Stimulated activated CD4-positive, alpha-beta T cell treated with anti-CD3 and anti-CD28 coated beads, Interleukin-2, amount 100 ng/mL, for 4 hours (primary cell): ENCODE measurements at regions not wholly inside any gene's neighbourhood (a gene's known extent, or its start where the extent isn't known, plus 50 kb on each side); places are given as distances from the start of the nearest gene placed in this dataset.

Experiments used
- DNase-seq: peaks from one replicate; pipeline ENCODE4 v3.0.0-alpha.2; 2020; ENCODE audit warnings: low read depth

- no peak for DNase-seq
These were observed 183.2 kb downstream of the NDFIP2 start for GRCh38 chr13:79663977-79664636.

DNA sequence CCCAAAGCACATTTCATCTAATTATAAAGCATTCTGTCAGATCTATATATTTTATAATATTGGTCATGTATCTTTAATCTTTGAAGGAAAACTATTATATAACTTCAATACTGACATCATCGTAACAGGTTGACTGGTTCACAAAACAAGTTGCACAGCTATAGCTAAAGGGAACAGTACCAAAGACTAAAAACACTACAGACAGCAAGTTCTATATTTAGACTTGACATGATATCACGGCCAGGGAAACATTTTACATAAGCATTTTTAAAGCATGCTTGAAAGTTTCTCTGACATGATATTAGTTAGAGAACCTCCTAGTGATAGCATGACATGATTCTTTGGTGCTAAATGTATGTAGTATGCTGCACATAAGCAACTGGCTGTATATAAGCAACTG is 182.5 kb downstream of the NDFIP2 start:
- no peak for DNase-seq

GRCh38 chr13:79662882-79663281 is 181.9 kb downstream of the NDFIP2 start:
- DNase-seq = no peak

DNA sequence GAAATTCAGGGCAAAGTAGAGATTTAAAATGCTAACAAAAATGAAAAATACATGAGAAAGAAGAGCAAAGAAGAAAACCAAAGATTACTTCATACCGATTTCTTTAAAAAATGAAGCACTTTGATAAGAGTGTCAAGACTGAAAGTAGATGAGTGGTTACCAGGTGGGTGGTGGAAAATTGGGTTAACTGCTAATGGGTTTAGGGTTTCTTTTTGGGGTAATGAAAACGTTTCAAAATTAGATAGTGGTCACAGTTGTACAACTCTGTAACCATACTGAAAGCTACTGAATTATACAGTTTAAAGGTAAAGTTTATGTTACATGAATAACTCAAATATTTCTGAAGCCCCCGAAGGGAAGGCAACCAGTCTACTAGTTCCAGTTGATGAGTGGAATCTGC is 179.4 kb downstream of the NDFIP2 start:
- no peak for DNase-seq

DNA sequence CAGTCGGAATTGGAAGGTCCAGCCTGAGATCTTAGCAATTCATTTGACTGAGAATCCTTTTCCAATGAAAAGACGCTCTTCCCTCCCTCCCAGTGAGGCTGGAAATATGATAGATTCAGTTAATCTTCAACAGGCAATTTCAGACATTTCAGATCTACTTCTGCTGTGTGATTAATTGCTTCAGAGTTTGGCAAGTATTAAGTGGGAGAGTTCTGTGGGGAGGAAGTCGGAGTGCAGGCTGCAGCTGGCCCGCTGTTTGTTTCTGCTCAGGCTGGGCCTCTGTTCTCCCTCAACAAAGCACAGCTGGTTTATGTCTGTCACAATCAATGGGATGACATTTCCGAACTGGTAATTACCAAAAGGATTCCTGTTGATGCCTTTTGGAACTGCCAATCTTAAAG is 178.2 kb downstream of the NDFIP2 start:
- no peak for DNase-seq

DNA sequence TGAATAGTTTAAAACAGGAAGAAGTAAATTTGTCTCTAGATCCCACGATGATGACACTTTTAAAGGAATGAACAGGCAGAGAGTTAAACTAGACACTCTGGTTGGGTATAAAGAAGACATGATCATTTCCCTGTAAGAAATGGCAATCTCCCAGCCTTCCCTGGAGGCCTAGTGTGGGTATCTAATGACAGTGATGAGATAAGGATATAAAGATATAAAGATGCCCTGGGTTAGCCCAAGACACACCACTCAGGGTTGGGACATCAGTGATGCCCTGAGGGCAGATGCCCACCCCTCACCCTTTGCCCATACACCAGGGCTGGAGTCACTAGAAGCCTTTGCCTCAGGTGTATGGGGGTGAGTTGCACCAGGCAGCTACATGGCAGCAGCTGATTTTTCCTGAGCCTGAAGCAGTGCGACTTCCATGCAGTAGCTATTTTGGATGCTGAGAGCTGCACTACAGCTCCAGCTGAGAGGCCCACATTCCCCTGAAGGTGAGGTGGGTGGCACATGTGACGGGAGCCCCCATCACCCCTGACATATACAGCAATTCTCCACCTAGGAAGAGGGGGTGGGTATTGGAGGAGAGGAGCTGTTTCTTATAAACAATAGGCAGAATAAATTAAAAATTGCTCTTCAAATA is 177.5 kb downstream of the NDFIP2 start:
- no peak for DNase-seq

DNA sequence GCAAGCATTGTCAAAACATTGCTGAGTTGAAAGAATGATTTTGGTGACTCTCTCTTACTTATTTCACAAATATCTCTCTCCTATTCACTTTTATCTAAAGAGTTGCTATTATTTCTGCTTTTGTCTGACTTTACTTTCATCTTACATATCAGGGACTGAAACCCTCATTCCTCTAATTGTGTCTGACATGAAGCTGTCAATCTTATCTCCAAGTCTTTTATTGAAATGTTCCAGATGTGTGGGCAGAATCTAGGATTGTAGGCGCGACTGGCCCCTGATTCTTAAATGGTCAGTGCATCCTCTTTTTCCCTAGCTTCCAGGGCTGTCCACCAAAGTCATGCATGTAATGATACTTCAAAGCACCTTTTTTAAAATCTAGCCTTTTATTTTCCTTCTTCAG is 174.6 kb downstream of the NDFIP2 start:
- no peak for DNase-seq

GRCh38 chr13:79654520-79654919 is 173.6 kb downstream of the NDFIP2 start:
- DNase-seq = no peak

DNA sequence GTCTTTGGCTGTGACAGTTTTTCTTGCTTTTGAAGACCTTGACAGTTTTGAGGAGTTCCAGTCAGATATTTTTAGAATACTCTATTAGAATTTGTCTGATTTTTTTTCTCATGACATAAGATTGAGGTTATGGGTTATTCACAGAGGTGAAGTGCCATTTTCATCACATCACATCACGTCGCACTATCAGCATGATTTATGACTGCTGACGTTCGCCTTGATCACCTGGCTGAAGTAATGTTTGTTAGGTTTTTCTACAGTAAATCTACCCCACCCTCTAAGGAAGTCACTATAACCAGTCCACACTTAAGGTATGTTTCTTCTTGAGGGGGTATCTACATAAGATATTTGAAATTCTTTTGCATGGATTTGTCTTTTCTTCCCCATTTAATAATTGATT is 169.7 kb downstream of the NDFIP2 start:
- no peak for DNase-seq

DNA sequence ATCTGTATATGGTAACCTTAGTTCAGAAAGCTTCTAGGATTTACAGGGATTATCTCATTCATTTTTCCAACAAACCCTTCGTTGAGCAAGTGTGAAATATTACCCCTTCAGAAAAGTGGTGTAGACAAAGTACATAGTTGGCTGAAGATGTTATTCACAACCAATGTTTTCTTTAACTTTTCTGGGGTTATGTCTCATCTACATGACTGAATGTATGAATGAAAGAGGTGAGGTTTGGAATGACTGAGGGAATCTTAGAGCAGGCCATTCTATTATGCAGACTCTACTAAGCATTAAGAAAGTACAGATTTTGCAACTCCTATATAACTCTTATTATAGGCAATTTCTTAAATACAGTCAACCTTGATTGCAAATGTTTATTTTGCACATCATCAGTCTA is 167.2 kb downstream of the NDFIP2 start:
- DNase-seq = no peak

DNA sequence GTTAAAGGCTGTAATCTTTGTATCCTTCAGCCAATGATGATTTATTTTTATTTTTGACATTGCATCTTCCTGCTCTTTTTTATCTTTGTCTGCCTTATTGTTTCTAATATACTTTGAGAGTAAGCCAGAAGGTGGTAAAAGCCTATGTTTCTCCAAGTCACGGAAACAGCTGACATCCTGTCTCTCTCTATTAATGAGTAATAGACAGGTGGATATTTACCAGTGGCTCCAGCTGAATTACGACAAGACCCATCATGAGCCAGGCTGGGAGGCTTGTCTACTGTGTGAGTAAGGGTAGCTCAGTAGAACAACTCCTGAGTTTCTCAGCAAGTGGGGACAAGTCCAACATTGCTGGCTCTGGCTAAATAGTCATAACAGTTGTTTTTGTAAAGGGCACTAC is 166.6 kb downstream of the NDFIP2 start:
- no peak for DNase-seq

DNA sequence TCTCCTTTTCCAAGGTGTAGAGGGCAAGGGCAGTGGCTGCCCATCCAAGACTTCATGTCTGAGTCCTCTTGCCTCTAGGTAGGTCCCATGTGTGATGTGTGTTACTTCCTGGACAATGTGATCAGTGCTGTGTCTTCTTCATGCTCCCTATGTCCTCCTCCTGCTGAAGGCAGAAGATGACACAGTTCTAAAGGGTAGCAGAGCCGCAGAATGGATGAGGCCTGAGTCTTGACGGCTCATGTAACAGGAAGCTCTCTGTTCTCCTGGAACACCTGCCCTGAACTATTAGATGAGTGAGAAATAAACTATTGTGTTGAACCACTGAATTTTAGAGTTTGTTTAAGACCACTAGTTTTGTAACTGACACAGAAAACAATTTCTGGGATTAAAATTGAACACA is 165.9 kb downstream of the NDFIP2 start:
- no peak for DNase-seq

GRCh38 chr13:79645569-79645968 is 164.6 kb downstream of the NDFIP2 start:
- DNase-seq = no peak

DNA sequence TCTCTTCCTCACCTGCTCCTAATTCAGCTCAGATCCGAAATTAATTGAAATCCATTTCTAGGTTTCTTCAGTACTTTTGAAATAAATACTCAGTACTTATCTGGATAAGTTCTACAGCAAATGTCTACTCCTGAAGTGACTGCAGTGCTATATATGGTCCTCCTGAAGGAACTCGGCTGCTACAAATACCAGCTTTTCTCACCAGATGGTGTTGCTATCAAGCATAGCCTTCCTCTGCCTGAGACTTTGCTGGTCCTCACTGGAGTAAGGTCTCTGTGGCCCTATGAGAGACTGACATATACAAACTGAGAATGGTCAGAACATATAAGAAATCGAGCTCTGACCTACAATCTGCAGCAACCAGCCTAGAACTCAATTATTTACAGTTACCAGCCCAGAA is 161.6 kb downstream of the NDFIP2 start:
- DNase-seq = no peak

GRCh38 chr13:79637133-79637763 is 156.3 kb downstream of the NDFIP2 start:
- no peak for DNase-seq

- no peak for DNase-seq
These were observed 150.2 kb downstream of the NDFIP2 start for GRCh38 chr13:79631051-79631659.

DNA sequence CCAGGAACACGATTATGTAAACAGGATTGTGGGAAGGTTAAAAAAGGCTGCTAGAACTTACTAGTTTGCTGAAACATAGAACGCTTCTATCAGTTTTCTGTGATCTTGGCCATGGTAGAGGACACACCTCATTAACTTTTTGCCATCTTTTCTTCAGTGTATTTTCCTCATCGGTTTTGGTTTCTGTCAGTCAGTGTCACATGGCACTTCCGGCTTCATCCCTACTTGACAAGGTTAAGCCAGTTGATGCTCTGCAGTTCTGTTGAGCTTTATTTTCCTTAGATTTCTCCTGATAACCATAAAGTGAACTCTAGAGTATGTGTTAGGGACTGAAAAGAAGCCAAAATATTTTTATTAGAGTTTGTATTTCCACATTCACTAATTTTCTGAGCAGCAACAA is 147.5 kb downstream of the NDFIP2 start:
- no peak for DNase-seq

DNA sequence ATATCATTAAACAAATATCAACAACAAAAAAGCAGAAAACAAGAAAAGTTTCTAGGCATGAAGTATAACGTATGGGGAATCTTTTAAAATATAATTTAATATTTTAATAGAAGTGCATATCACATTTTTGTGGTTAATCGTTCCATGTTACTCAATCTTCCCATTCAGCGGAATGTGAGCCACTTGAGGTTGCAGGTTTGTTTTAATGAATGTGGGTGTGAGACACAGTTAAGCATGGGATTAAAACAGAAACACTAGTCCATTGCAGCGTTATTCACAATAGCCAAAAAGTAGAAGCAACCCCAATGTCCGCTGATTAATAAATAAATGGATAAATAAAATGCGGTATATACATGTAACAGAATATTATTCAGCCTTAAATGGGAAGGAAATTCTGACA is 146.0 kb downstream of the NDFIP2 start:
- DNase-seq = no peak

DNA sequence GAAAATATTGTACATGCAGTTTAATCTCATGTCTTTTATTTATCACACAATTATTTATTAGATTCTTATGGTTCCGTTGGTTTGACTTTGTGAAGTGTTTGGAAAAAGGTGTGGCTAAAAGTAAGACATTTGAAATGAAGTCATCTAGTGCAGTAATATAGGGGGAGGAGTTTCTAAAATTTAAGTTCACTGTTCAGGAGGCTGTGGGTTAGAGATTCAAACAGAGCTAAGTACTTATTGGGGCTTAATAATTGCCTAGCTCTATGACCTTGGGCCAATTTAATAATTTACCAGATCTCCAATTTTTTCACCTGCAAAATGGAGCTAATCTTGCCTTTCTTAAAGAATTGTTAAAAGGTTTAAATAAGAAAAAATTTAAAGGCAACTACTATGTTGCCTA is 144.6 kb downstream of the NDFIP2 start:
- no peak for DNase-seq

GRCh38 chr13:79621902-79622301 is 140.9 kb downstream of the NDFIP2 start:
- no peak for DNase-seq

GRCh38 chr13:79621449-79621848 is 140.5 kb downstream of the NDFIP2 start:
- DNase-seq = no peak

DNA sequence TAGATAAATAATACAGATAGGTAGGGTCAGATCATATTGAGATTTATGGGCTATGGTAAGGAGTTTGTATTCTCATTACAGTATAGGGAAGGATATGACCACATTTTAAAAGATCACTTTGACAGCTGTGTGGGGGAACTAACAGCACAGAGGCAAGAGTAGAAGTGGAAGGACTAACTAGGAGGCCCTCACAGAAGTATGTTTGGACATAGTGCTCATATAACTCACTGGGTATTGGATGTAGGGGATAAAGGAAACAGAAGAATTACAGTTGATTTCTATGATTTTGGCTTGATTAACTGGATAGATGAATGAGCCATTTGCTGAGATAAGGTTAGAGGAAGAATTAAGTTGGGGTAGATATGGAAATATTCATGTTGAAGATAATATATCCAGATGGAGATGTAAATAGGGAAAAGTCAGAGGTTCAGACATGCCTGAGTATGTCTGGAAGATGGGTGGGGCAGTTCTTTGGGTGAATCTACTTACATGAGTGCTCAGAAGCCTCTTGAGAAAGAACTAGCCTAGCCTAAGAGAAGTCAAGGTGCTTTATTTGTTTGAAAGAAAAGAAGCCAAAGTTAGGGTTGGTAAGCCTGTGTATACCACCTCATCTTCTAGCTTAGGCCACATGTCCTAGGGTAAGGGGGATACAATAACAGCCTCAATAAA is 133.4 kb downstream of the NDFIP2 start:
- DNase-seq = no peak

DNA sequence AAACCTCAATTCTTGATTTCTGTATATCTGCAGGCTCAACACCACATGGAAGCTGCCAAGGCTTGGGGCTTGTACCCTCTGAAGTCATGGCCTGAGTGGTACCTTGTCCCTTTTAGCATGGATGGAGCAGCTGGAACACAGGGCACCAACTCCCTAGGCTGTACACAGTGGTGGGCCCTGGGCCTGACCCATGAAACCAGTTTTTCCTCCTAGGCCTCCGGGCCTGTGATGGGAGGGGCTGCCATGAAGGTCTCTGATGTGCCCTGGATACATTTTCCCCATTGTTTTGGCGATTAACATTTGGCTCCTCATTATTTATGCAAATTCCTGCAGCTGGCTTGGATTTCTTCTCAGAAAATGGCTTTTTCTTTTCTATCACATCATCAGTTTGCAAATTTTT is 131.6 kb downstream of the NDFIP2 start:
- DNase-seq = no peak
